ENCODE measurements at regions not wholly inside any gene's neighbourhood (a gene's known extent, or its start where the extent isn't known, plus 50 kb on each side); places are given as distances from the start of the nearest gene placed in this dataset.

DNA sequence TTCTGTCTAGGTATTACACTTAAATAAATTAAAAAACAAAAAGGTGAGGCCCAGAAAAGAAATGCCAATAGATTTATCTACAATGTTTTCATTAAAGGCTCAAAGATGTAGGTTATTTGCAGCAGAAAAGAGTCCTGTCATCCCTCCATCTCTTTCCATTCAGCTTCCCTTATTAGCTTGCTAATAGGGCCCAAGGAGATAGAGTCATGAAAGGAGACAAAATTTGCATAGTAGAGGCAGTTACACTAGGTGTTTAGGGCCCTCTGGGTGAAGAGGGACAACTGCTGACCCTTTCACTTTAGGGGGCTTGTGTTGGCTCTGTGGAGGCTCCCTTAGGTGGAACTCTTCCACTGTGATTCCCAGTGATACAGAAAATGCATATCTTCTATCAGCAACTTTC, 58.4 kb upstream of the TACR3 start:
- H3K27ac ChIP-seq (ENCODE audit: low read depth in 1 of 2, low read length in 2 of 2) = no peak overlapping the region

DNA sequence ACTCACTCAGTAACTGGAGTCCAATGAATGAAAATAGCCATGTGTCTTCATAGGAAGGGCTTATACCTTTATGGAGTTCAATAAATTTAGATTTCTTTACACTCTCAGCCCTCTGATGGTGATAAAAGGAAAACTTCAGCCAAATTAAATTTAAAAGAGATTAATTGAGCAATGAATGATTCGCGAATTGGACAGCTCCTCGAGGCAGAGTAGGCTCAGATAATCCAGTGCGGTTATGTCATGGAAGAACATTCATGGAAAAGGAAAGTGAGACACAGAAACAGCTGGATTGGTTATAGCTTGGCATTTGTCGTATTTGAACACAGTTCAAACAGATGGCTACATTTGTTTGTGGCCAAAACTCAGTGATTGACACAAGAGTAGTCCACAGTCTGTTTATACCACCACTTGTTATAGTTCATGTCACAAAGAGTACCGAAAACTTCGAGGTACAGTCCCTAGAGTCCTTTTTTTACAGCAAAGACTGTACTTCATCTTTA, 54.6 kb upstream of the TACR3 start:
- Histone ChIP-seq H3K4me1 (ENCODE audit: insufficient read depth, low read length) (no peaks in the 10 kb centered on the region), H3K36me3 (ENCODE audit: insufficient read depth, low read length) (no peaks in the 10 kb centered on the region), H3K27me3 (ENCODE audit: control insufficient read depth in 1 of 2, insufficient read depth in 2 of 2, low read length in 2 of 2) (no peaks in the 10 kb centered on the region), H3K4me3 (ENCODE audit: low read length) (no peak overlapping the region), H3K27ac (ENCODE audit: low read depth in 1 of 2, low read length in 2 of 2) (no peak overlapping the region), H3K9me3 (ENCODE audit: control insufficient read depth in 1 of 2, insufficient read depth in 1 of 2, low read length in 2 of 2) (peaks cover 0 to 4% of the 10 kb centered on the region in 2 experiments)
- no peak overlapping the region for H3K4me3 Mint-ChIP-seq
- H3K36me3 Mint-ChIP-seq (ENCODE audit: low read depth) = no peaks in the 10 kb centered on the region
- intact Hi-C loops (cut with DNase I, micrococcal nuclease) = no loop called here
- no peaks in the 10 kb centered on the region for H3K4me1 Mint-ChIP-seq (ENCODE audit: low read depth)
- no peak overlapping the region for H3K27ac Mint-ChIP-seq
- DNase-seq = no peak
- ChIA-PET CTCF (no interaction called here), POLR2A (no interaction called here)
- H3K27me3 Mint-ChIP-seq = no peaks in the 10 kb centered on the region
- ATAC-seq (ENCODE audit: poor library complexity) = no peak
- peaks cover 2% of the 10 kb centered on the region for H3K9me3 Mint-ChIP-seq
- TF ChIP-seq, protein P1, sequence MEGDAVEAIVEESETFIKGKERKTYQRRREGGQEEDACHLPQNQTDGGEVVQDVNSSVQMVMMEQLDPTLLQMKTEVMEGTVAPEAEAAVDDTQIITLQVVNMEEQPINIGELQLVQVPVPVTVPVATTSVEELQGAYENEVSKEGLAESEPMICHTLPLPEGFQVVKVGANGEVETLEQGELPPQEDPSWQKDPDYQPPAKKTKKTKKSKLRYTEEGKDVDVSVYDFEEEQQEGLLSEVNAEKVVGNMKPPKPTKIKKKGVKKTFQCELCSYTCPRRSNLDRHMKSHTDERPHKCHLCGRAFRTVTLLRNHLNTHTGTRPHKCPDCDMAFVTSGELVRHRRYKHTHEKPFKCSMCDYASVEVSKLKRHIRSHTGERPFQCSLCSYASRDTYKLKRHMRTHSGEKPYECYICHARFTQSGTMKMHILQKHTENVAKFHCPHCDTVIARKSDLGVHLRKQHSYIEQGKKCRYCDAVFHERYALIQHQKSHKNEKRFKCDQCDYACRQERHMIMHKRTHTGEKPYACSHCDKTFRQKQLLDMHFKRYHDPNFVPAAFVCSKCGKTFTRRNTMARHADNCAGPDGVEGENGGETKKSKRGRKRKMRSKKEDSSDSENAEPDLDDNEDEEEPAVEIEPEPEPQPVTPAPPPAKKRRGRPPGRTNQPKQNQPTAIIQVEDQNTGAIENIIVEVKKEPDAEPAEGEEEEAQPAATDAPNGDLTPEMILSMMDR (IDR thresholded peaks at IDR 0.05) = no peak

More for the DNA sequence above, 58.4 kb upstream of the TACR3 start:
- H3K27me3 Mint-ChIP-seq = no peaks in the 10 kb centered on the region
- H3K9me3 Mint-ChIP-seq = peaks cover 3% of the 10 kb centered on the region
- CTCF ChIA-PET = no interaction called here
- Histone ChIP-seq H3K27me3 (ENCODE audit: control insufficient read depth in 1 of 2, insufficient read depth in 2 of 2, low read length in 2 of 2) (no peaks in the 10 kb centered on the region), H3K4me1 (ENCODE audit: insufficient read depth, low read length) (no peaks in the 10 kb centered on the region), H3K36me3 (ENCODE audit: insufficient read depth, low read length) (no peaks in the 10 kb centered on the region), H3K4me3 (ENCODE audit: low read length) (no peak overlapping the region), H3K9me3 (ENCODE audit: control insufficient read depth in 1 of 2, insufficient read depth in 1 of 2, low read length in 2 of 2) (peaks cover 0 to 4% of the 10 kb centered on the region in 2 experiments)
- intact Hi-C loops (cut with DNase I, micrococcal nuclease) = no loop called here
- no peak overlapping the region for H3K4me3 Mint-ChIP-seq
- no peak for ATAC-seq (ENCODE audit: poor library complexity)
- no peaks in the 10 kb centered on the region for H3K4me1 Mint-ChIP-seq (ENCODE audit: low read depth)
- POLR2A ChIA-PET = no interaction called here
- no peak for DNase-seq
- TF ChIP-seq, protein P1 (IDR thresholded peaks at IDR 0.05) = no peak
- H3K27ac Mint-ChIP-seq = no peak overlapping the region
- H3K36me3 Mint-ChIP-seq (ENCODE audit: low read depth) = no peaks in the 10 kb centered on the region

DNA sequence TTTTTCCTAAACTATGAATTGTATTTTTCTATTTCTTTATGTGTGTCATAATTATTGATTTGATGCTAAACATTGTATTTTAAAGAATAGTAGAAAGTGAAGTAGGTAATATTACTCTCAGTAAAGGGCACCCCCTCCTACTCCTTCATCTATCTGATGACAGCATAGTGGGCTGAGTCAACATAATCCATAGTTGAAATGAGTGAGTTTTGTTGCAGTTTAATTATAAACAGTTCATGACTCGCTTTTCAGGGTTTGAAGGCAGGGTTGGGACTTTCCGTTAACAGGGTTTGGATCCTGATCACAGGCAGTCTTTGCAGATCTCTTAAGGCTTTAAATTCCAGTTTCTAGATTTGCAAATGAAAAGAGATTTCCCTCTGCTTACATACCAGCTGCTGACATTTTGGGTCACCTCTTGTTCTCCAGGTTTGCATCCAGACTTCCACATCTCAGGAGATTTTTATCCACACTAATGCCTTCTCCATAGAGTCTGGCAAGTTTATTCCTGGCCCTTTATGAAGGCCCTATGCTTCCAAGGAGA, 54.0 kb upstream of the TACR3 start:
- Mint-ChIP-seq H3K4me1 (ENCODE audit: low read depth) (no peaks in the 10 kb centered on the region), H3K27me3 (no peaks in the 10 kb centered on the region), H3K9me3 (peaks cover 2% of the 10 kb centered on the region), H3K27ac (no peak overlapping the region), H3K4me3 (no peak overlapping the region), H3K36me3 (ENCODE audit: low read depth) (no peaks in the 10 kb centered on the region)
- TF ChIP-seq, protein P1 (IDR thresholded peaks at IDR 0.05) = no peak
- Histone ChIP-seq H3K36me3 (ENCODE audit: insufficient read depth, low read length) (no peaks in the 10 kb centered on the region), H3K27ac (ENCODE audit: low read depth in 1 of 2, low read length in 2 of 2) (no peak overlapping the region), H3K9me3 (ENCODE audit: control insufficient read depth in 1 of 2, insufficient read depth in 1 of 2, low read length in 2 of 2) (peaks cover 0 to 4% of the 10 kb centered on the region in 2 experiments), H3K27me3 (ENCODE audit: control insufficient read depth in 1 of 2, insufficient read depth in 2 of 2, low read length in 2 of 2) (no peaks in the 10 kb centered on the region), H3K4me3 (ENCODE audit: low read length) (no peak overlapping the region), H3K4me1 (ENCODE audit: insufficient read depth, low read length) (no peaks in the 10 kb centered on the region)
- CTCF ChIA-PET = no interaction called here
- POLR2A ChIA-PET = no interaction called here
- intact Hi-C loops (cut with DNase I, micrococcal nuclease) = no loop called here
- DNase-seq (no peak), ATAC-seq (ENCODE audit: poor library complexity) (no peak)

Data from CD4-positive, alpha-beta T cell (primary cell).